Neutrophil (primary cell): ENCODE measurements at regions not wholly inside any gene's neighbourhood (a gene's known extent, or its start where the extent isn't known, plus 50 kb on each side); places are given as distances from the start of the nearest gene placed in this dataset.

Experiments used
- H3K27ac ChIP-seq: fragments of 200-600 bp; sonication (generic); 2 replicates; pipeline ENCODE4 v1.5.1; 2016; ENCODE audit warnings: mild to moderate bottlenecking, moderate library complexity
- H3K27me3 ChIP-seq: fragments of 200-600 bp; sonication (generic); 2 replicates; pipeline ENCODE4 v1.6.0; 2016; ENCODE audit warnings: mild to moderate bottlenecking
- H3K36me3 ChIP-seq: fragments of 200-600 bp; sonication (generic); 2 replicates; pipeline ENCODE4 v1.5.1; 2017
- H3K4me1 ChIP-seq, 2 experiments: fragments of 200-600 bp in 1 of 2; sonication (generic) in 1 of 2; 1 replicate in 1 of 2; 2 replicates in 1 of 2; pipeline versions ENCODE4 v1.5.1 to v1.6.1; 2013 to 2016; ENCODE audit warnings: low read depth in 1 of 2, low read length in 1 of 2, mild to moderate bottlenecking in 1 of 2, moderate library complexity in 1 of 2; ENCODE audit not compliant: control insufficient read depth in 1 of 2, insufficient read depth in 1 of 2
- H3K4me3 ChIP-seq, 2 experiments: fragments of 200-600 bp in 1 of 2; sonication (generic) in 1 of 2; 1 replicate in 1 of 2; 2 replicates in 1 of 2; pipeline ENCODE4 v1.5.1; 2013 to 2016; ENCODE audit warnings: low read depth in 1 of 2, low read length in 1 of 2, mild to moderate bottlenecking in 1 of 2, moderate library complexity in 1 of 2
- H3K9me3 ChIP-seq: fragments of 200-600 bp; sonication (generic); 2 replicates; pipeline ENCODE4 v1.5.1; 2016
- TF ChIP-seq, protein P1 (sequence below): fragments of 200-600 bp; sonication (generic); IDR thresholded peaks from 2 replicates; pipeline ENCODE4 v1.5.1; 2016; ENCODE audit warnings: antibody characterized with exemption

GRCh38 chr6:165777680-165778079, 114.6 kb upstream of the PDE10A start:
- Histone ChIP-seq H3K4me3 (no peak overlapping the region), H3K27ac (no peak overlapping the region), H3K27me3 (peaks cover 27% of the 10 kb centered on the region), H3K4me1 (no peaks in the 10 kb centered on the region), H3K36me3 (no peaks in the 10 kb centered on the region), H3K9me3 (no peaks in the 10 kb centered on the region)
- TF ChIP-seq, protein P1, sequence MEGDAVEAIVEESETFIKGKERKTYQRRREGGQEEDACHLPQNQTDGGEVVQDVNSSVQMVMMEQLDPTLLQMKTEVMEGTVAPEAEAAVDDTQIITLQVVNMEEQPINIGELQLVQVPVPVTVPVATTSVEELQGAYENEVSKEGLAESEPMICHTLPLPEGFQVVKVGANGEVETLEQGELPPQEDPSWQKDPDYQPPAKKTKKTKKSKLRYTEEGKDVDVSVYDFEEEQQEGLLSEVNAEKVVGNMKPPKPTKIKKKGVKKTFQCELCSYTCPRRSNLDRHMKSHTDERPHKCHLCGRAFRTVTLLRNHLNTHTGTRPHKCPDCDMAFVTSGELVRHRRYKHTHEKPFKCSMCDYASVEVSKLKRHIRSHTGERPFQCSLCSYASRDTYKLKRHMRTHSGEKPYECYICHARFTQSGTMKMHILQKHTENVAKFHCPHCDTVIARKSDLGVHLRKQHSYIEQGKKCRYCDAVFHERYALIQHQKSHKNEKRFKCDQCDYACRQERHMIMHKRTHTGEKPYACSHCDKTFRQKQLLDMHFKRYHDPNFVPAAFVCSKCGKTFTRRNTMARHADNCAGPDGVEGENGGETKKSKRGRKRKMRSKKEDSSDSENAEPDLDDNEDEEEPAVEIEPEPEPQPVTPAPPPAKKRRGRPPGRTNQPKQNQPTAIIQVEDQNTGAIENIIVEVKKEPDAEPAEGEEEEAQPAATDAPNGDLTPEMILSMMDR: no peak

- TF ChIP-seq, protein P1: no peak
- Histone ChIP-seq H3K4me1 (no peaks in the 10 kb centered on the region), H3K4me3 (no peak overlapping the region), H3K27me3 (peaks cover 27% of the 10 kb centered on the region), H3K36me3 (no peaks in the 10 kb centered on the region), H3K9me3 (no peaks in the 10 kb centered on the region), H3K27ac (no peak overlapping the region)
Observed at GRCh38 chr6:165776691-165777090, 113.7 kb upstream of the PDE10A start.

- Histone ChIP-seq H3K4me1 (no peaks in the 10 kb centered on the region), H3K36me3 (no peaks in the 10 kb centered on the region), H3K27ac (no peak overlapping the region), H3K4me3 (no peak overlapping the region), H3K9me3 (no peaks in the 10 kb centered on the region), H3K27me3 (peaks cover 27% of the 10 kb centered on the region)
- TF ChIP-seq, protein P1: no peak
Observed at GRCh38 chr6:165775721-165776120, 112.7 kb upstream of the PDE10A start.

- Histone ChIP-seq H3K27me3 (peaks cover 27% of the 10 kb centered on the region), H3K27ac (no peak overlapping the region), H3K36me3 (no peaks in the 10 kb centered on the region), H3K9me3 (no peaks in the 10 kb centered on the region), H3K4me1 (no peaks in the 10 kb centered on the region), H3K4me3 (no peak overlapping the region)
- TF ChIP-seq, protein P1: no peak
Observed at GRCh38 chr6:165774903-165775601, 112.0 kb upstream of the PDE10A start.

DNA sequence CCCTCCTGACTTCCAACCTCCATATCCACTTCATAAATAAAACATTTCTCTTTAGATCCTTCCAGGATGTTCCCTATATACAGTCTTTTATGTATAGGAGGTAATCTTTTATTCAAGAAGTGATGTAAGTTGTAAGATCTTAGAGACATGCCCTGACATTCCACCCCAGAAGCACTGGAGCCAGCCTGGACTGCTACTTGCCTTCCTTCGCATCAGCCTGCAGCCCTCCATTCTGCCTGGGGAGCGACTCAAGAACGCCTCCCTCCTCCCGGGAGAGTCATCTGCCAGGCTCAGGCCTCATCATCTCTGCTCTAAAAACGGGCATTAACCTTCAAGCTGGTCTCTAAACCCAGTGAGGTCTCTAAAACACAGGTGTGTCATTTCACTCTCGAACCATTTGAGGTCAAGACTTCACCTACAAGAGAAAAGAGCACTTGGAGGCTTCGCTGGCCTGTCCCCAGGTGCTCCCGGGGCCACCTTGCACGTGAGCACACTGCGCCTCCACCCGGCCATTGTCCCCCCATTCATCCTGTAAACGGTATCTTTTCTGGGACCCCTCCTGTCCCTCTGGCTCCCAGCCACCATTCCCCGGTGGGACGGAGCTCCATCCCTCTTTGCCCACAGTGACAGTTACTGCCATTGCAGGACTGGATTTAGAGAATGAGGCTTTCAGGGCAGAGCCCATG, 107.5 kb upstream of the PDE10A start:
- peaks cover 11% of the 10 kb centered on the region for H3K27me3 ChIP-seq
- no peak overlapping the region for H3K4me3 ChIP-seq
- H3K27ac ChIP-seq: no peak overlapping the region
- H3K9me3 ChIP-seq: no peaks in the 10 kb centered on the region
- no peaks in the 10 kb centered on the region for H3K4me1 ChIP-seq
- H3K36me3 ChIP-seq: no peaks in the 10 kb centered on the region
- TF ChIP-seq, protein P1: no peak
